Stimulated activated naive CD4-positive, alpha-beta T cell treated with Interleukin-2 at 50 U/mL for 16 hours (primary cell): ENCODE measurements at regions not wholly inside any gene's neighbourhood (a gene's known extent, or its start where the extent isn't known, plus 50 kb on each side); places are given as distances from the start of the nearest gene placed in this dataset.

Source experiments
- DNase-seq: peaks from one replicate; lab custom pipeline; 2025; lab: John Stamatoyannopoulos, UW

DNA sequence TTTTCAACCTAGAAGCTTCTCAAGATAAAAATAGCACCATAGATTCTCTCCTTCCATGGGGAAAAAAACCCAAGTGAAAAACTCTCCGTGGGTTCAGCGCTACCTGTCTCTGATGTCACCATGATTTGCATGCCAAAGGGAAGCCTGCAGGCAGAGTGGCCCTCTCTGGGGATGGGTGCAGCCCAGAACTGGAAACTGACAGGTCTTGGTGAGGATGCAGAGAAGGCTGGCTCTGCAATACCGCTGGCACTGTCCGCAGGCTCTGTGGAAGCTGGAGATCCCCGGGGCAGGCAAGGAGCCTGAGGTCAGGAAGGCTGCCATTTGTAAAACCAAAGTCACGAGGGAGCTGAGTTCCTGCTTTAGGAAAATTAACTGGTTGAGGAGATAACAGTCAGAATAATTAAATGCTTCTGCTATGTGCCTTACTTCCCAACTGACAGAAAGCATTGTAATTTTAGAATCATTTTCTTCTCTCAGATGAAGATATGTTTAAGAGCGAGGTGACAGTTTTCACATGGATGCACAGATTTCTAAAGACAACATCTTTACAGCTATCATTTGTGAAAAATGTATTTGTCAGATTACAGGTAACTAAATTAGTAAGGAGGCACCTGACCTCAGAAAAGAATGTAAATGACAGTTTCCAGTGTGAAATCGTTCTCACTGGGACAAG is 731.5 kb upstream of the FZD8 start:
- DNase-seq, result no peak

DNA sequence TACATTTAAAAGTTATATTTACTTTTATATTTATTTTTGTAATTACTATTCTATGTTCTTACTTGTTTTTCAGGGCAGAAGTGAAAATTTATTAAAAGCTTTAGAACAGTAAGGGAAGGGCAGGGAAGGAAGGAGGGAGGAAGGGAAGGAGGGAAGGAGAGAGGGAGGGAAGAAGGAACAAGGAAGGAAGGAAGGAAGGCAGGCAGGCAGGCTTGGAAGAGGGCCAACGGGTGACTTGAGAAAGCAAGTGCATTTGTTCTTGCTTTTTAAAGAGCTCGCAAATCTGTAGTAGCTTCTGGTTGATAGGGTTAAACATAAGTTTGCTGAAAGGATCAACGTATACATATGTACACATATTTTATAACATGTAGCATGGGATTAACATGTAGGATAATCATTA is 725.3 kb upstream of the FZD8 start:
- no peak for DNase-seq

DNA sequence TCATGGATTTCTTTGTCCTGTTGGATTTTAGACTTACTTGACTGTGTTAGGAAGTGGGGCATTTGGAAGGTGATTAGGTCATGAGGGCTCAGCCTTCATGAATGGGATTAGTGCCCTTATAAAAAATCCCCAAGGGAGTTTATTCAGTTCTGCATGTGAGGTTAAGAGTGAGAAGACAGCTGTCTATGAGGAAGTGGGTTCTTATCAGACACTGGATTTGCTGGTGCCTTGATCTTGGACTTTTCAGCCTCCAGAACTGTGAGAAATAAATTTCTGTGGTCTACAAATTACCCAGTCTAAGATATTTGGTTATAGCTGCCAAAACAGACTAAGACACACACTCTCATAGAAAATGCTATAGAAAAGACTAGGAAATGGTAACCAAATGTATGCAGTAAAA is 724.7 kb upstream of the FZD8 start:
- DNase-seq, result no peak

DNA sequence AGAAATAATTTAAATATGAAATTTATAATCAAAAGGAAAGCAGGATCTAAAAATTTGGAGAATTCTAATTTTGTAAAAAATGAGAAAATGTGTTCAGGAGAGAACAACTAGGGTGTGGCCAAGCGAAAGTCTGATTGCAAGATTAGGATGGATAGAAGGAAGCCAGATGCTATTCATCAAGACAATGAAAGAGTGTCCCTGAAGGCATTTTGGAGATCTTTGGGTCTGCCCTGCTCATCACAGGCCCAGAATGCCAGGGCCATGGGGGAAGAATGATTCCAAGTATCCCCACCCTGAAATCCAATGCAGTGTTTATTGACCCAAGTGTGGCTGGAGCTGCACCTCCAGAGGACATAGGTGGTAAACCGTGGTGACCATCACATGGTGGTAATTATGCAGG is 724.0 kb upstream of the FZD8 start:
- DNase-seq, result no peak

DNA sequence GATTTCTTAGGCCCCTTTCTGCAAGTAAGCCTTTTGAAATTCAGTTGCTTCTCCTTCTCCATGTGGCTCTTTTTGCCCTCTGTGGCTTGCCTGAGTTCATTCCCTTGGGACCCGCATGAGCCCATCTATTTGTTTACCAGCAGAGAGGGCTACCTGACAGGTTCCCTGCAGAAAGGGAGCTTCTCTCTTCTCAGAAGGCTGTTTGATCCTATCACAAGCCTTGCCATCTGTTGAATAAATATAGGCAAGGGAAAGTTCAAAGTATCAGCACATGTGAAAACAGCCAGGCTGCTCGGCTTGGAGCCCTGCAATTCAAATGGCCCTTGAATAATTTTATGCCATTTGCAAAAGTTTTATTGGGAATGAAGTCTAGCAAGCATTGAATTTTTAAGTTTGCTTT is 720.2 kb upstream of the FZD8 start:
- DNase-seq, result no peak

DNA sequence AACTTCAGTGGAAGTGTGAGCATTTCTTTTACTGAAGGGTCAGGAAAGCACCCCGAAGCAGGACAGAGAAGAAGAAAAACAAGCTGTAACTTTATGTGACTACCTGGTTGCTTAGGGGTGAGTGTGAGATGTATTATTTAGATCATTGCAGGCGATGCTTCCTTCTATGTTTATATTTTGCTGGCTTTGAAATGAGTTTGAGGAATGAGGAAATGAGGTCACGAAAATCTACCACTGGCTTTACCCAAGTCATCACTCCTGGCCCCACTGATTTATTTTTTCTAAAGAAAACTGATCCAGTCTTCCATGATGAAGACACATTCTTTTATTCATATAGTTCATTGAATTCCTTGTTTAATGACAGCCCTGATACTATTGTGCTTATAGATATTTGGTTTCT is 716.6 kb upstream of the FZD8 start:
- DNase-seq, result no peak

DNA sequence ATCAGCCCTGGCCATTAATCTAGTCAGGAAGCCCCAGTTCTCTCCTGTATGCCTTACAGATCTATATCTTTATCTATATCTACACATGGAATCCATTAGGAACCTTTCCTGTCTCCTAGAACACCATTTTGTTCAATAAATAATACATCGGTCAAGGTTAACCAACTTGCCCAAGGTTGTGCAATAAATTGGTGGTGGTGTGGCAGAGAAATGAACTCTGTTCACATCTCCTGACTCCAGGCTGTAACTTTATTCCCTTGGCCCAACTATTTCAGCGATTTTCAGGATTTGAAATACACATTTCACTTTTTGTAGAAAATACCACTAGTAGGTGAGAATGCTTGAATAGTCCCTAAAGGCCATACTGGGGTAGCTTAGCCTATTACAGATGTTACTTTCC is 712.5 kb upstream of the FZD8 start:
- DNase-seq, result no peak

DNA sequence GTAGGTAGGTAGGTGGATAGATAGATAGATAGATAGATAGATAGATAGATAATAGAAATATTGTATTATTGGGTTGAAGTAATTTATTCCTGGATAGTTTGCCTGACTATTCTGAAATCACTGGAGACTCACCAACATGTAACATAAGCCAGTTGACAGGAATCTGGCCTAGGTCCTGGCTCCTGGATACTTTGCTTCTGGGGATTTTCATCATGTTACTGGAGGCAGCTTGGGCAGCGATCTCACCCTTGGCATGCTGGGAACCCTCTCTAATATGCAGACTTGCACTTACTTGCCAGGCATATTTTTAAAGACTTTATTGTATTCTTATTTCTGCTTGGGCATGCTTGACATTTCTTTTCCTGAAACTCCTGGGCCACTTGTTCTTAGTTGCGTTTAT is 709.1 kb upstream of the FZD8 start:
- DNase-seq, result no peak

DNA sequence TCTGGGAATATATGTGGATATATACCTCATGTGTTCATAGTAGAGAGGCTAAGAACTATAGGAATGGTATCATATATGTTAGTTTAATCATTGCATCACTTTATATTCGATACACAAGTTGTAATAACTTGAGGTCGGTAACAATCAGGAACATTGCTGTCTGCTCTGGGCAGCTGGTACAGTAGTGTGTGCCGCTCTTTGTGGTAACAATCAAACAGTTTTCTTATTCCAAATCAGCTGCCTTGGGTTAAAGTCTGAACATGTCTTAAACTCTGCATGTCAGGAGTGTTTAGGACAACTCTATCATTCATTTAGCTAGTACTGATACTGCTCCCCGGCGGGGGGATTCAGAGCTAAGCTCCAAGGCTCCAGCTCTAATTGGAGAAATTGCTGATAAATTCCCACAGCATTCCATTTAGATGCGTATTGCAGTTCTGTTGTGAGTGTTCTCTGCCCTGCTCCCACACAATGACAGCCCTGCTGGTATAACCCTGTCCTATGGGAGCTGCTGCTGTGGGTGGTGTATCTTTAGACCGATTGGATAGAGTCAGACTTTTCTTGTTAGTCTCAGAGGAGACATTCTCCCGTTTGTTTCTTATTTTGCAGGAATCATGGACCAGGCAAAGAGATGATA is 707.5 kb upstream of the FZD8 start:
- no peak for DNase-seq

DNA sequence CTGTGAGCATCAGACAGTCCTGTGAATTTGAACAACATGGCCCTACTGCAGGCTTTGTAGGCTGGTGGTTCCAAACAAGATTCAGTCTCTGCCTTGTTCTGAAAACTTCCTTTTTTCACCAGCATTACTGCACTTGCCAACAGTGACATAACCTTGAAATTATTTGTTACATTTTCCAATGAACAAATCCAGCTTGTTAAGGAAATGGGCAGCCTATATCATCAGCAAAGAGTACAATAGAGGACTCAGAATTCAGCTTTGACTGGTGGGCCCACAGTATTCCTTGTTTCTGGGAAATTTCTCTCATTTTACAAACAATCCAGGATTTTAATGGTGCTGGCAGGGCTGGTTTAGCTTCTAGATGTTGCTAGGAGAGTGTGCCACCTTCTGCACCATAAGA is 703.7 kb upstream of the FZD8 start:
- DNase-seq, result no peak

DNA sequence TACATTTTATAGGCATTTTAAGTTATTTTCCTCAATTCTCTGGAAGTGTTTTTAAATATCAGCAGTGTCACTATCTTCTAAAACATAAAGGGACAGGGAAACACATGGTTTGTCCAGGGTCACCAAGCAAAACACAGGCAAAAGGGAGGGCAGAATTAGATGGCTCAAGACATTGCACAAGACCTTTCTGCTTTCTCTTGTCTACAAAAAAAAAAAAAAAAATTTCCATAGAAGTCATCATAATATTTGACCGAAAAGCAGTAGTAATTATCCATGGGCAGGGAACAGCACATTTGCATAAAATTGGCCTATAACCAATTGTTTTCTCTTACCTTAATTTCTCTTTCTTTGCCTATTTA is 703.1 kb upstream of the FZD8 start:
- no peak for DNase-seq

DNA sequence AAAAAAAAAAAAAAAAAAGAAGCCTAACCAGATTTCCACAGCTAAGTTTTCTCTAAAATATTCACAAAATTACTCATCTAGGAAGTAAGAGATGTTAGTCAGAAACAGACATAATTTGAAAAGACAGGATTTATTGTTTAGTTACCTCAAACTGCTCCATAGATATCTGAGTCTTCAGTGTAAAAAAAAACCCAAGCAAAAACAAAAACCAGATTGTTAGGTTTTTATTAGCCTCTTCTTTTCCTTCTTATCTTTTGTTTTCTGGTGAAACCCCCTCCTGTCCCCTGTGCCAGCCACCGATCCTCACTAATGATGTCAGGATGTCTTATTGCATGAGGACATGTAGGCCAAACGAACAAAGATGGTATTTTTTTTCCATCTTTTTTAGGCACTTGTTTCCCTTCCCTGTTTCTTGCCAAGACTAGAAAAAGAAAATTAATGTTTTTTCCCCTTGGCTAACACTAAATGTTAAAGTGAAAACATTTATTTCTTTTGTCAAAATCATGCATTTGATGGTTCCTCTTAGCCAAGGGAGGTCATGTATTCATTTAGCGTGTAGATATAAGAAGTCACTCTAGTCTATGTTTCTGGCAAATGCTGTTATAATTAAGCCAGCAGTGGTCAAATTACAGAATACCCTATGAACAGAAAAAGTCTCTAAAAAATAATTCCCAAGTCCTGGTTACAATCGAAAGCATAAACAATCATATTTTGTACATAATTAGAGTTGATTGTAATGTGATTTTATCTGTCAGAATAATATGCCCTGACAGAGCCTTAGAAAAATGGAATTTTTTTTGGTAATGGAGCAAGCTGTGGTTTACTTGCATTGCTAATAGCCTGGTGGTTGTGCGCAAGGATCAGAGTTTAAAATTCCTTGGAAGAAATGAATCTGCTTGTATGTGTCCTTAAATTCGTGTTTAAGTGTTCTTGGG is 702.4 kb upstream of the FZD8 start:
- no peak for DNase-seq

DNA sequence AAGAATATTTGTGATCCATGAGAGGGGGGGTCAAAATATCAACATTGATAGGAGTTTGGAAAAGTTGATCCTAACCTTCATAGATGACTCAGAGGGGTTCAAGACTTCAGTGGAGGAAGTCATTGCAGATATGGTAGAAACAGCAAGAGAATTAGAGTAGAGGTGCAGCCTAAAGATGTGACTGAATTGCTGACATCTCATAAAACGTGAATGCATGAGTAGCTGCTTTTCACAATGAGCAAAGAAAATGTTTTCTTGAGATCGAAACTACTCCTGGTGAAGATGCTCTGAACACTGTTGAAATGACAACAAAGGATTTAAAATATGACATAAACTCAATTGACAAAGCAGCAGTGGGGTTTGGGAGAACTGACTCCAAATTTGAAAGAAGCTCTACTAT is 700.7 kb upstream of the FZD8 start:
- no peak for DNase-seq

DNA sequence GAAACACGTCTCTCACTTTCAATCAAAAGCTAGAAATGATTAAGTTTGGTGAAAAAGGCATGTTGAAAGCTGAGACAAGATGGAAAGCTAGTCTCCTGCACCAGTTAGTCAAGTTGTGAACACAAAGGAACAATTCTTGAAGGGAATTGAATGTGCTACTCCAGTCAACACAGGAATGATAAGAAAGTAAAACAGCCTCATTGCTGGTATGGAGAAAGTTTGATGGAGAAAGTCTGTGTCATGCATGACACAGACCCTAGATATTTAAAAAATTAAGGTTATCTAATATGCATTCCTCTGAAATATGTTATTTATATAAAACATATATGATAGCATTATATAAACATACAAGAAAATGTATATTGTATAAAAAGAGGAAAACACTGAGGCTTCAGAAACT is 699.4 kb upstream of the FZD8 start:
- DNase-seq, result no peak

DNA sequence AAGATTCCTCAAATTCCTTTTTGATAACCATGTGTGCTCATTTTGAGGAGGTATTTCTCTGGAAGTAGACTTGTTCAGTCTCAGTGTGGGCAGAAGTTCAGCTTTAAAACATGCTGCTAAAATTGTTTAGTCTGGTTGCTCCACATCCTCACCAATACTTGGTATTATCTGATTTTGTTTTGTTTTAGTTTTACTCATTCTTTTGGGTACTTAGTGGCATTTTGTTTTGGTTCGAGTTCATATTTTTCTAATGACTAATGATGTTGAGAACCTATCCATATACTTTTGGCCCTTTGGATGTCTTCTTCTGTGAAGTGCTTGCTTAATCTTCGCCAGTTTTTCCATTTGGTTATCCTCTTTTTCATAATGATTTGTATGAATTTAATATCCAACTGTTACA is 694.2 kb upstream of the FZD8 start:
- DNase-seq, result no peak

DNA sequence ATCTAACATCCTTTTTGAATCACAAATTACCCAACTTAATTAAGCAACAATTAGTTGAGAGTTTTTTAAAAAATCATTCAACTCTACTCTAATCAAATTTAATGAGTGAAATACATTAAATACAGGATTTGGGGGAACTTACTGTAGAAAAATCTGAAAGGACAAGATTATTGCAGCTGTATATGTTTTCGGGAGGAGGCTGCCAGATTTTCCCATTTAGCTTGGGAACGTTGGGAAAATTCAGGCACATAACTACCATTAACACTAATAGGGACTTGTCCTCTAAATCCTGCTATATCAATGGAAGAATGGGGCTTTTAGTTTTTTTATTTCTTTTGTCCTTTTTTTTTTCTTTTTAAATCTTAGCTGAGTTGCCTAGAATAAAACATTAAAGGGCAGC is 691.4 kb upstream of the FZD8 start:
- DNase-seq, result no peak

DNA sequence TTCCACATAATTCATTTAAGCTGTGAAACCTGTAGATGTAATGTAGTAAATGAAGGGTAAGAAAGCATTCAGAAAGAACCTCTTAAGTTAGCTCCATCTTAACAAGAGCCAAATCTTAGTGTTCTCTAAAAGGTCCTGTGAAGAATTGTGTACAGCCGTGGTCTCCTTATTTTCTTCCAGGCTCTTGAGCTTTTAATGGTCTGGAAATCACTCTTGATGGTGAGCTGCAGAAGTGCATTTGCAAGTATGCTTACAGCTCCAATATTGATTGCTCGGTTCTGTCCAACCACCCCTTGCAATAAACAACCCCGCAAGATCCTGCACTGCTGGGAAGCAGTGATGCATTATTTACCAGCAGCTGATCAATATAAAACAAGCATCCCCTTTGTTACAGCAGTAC is 690.8 kb upstream of the FZD8 start:
- no peak for DNase-seq

DNA sequence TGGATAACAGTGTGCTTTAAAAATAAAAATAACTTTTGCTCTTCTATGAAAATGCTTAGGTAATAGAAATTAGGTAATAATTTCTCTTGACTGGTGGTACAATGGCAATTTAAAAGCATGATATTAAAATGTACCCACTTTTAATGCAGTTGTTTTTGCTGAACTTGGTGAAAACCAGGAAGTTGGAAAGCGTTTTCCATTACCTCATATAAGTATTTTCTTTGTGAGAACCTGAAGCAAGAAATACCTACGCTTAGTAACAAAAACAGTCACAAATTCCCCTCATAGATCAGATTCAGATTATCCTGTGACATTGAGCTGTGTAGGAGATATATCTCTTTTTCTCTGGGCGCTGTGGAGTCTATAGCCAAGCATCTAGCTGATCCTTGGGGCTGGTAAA is 689.0 kb upstream of the FZD8 start:
- no peak for DNase-seq

DNA sequence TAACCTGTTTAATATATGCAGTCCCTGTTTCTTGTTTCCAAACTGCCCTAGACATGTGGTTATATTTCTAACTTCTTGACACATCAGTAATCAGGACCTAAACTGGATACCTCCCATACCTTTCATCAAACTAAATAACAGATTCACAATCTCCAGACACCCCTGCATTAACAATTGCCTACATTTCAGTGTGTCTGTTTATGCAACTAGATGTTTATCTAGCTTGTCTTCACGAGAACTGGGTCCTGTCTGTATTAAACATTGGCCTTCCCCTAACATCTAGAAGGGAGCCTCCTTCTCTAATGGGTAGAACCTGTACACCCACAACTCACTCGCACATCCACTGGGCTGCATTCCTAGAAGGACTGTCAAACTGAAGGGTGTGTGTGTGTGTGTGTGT is 683.7 kb upstream of the FZD8 start:
- no peak for DNase-seq

DNA sequence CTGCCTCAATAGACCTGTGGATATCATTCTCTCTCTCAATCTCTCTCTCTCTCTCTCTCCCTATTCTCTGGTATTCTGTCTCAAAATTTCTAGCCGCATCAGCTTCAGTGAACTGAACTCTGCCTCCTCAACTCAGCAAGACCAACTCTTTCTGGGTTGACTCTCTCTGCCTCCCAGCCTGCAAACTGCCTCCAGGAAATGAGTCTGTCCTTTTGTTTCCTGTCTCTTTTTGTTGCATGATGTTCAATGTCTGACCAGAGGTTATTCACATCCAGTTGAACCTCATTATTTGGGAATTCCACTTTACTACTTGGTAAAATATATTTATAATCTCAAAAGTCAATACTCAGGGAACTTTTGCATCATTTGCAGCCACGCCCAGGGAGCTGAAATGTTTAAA is 682.7 kb upstream of the FZD8 start:
- no peak for DNase-seq

DNA sequence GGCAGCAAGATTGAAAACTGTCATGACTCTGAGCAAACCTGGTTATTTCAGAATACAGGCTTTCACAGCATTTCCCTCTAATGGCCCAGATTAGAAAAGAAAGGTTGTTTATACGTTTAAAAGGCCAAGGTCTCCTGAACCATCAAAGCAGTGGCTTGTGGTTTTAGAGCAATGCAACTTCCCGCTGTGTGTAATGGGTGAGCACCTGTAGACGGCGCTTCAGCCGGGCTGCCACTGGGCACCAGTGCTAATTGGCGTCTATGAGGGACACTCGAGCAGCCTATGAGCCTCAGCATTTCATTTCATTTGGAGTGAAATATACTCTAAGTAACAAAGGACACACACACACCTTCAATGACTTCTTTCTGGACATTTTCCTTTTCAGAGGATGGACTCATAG is 671.0 kb upstream of the FZD8 start:
- DNase-seq, result no peak

DNA sequence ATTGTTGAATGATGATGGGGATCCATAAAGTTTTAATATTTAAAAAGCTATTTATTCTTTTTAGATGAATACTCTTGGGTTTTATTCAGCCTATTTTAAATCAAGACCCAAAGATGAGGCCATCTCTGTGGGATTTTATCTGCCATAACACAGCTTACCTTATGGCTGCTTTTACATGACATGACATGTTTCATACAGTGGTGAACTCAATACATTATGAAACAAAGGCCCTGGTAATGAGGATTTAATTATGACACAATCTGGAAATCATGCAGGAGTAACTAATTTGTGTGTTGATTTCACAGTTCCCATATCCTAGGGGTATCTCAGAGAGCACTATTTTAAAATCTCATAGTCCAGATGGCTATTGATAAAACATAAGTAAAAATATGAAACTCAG is 661.8 kb upstream of the FZD8 start:
- no peak for DNase-seq

DNA sequence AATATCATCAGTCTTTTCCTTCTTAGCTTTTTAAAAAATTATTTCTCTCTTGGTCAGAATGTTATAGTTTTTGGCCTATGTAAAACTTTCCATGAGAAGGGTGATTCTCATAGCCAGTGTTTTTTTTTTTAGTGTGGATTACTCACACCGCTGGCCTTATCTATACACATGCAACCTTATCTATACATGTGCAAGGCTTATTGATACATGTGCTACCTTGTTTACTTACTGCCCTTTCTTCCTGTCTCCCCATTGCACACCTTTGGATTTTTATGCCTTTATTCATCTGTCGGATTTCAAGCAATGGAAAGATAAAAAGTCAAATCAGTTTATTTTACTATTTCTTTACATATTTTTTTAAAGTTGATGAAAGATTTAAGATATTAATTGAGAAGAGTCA is 660.0 kb upstream of the FZD8 start:
- DNase-seq, result no peak
